ENCODE measurements at regions not wholly inside any gene's neighbourhood (a gene's known extent, or its start where the extent isn't known, plus 50 kb on each side); places are given as distances from the start of the nearest gene placed in this dataset.
A peak's percentile ranks its signal among the peaks of the same experiment; 100 is the strongest.
"Not testable (repeated sequence)": the region's sequence is repeated elsewhere in the genome, so short reads cannot be mapped to it uniquely, and the experiment has no call there.

GRCh38 chr1:96427616-96428015 lies 294.0 kb upstream of the PTBP2 start:
- no peak overlapping the region for H3K4me3 ChIP-seq (ENCODE audit: control insufficient read depth, low read depth, low read length)
- DNase-seq (ENCODE audit: low read depth) = no peak
- no peak for TF ChIP-seq CTCF (conservative IDR thresholded peaks at IDR 0.05; ENCODE audit: control insufficient read depth, insufficient read depth, low read depth, low read length)

GRCh38 chr1:96445302-96445701 lies 276.3 kb upstream of the PTBP2 start:
- no peak overlapping the region for H3K4me3 ChIP-seq (ENCODE audit: control insufficient read depth, low read depth, low read length)
- DNase-seq (ENCODE audit: low read depth) = no peak
- TF ChIP-seq CTCF (conservative IDR thresholded peaks at IDR 0.05; ENCODE audit: control insufficient read depth, insufficient read depth, low read depth, low read length) = no peak

- DNase-seq (ENCODE audit: low read depth) = no peak
- H3K4me3 ChIP-seq (ENCODE audit: control insufficient read depth, low read depth, low read length) = no peak overlapping the region
- no peak for TF ChIP-seq CTCF (conservative IDR thresholded peaks at IDR 0.05; ENCODE audit: control insufficient read depth, insufficient read depth, low read depth, low read length)
Observed at GRCh38 chr1:96464066-96464465, 257.5 kb upstream of the PTBP2 start.

GRCh38 chr1:96464522-96464921 lies 257.1 kb upstream of the PTBP2 start:
- TF ChIP-seq CTCF (conservative IDR thresholded peaks at IDR 0.05; ENCODE audit: control insufficient read depth, insufficient read depth, low read depth, low read length) = no peak
- H3K4me3 ChIP-seq (ENCODE audit: control insufficient read depth, low read depth, low read length) = no peak overlapping the region
- no peak for DNase-seq (ENCODE audit: low read depth)

GRCh38 chr1:96464991-96465390 lies 256.6 kb upstream of the PTBP2 start:
- DNase-seq (ENCODE audit: low read depth) = no peak
- no peak for TF ChIP-seq CTCF (conservative IDR thresholded peaks at IDR 0.05; ENCODE audit: control insufficient read depth, insufficient read depth, low read depth, low read length)

GRCh38 chr1:96465441-96465840 lies 256.1 kb upstream of the PTBP2 start:
- peak; percentile 46 for DNase-seq (ENCODE audit: low read depth)
- no peak overlapping the region for H3K4me3 ChIP-seq (ENCODE audit: control insufficient read depth, low read depth, low read length)
- no peak for TF ChIP-seq CTCF (conservative IDR thresholded peaks at IDR 0.05; ENCODE audit: control insufficient read depth, insufficient read depth, low read depth, low read length)

More at GRCh38 chr1:96464991-96465390, 256.6 kb upstream of the PTBP2 start:
- H3K4me3 ChIP-seq (ENCODE audit: control insufficient read depth, low read depth, low read length) = no peak overlapping the region

GRCh38 chr1:96466842-96467241 lies 254.7 kb upstream of the PTBP2 start:
- no peak overlapping the region for H3K4me3 ChIP-seq (ENCODE audit: control insufficient read depth, low read depth, low read length)
- TF ChIP-seq CTCF (conservative IDR thresholded peaks at IDR 0.05; ENCODE audit: control insufficient read depth, insufficient read depth, low read depth, low read length) = no peak
- no peak for DNase-seq (ENCODE audit: low read depth)

- DNase-seq (ENCODE audit: low read depth); H3K4me3 ChIP-seq (ENCODE audit: control insufficient read depth, low read depth, low read length): not testable (repeated sequence)
Observed at GRCh38 chr1:96469726-96470125, 251.9 kb upstream of the PTBP2 start.

Measured in fibroblast of mammary gland (primary cell).